Parathyroid adenoma (tissue), 2 donors: ENCODE measurements at regions not wholly inside any gene's neighbourhood (a gene's known extent, or its start where the extent isn't known, plus 50 kb on each side); places are given as distances from the start of the nearest gene placed in this dataset.

Source experiments
- H2AFZ ChIP-seq: fragments of 300-600 bp; sonication (generic); one replicate; pipeline ENCODE4 v1.7.0; 2017; ENCODE audit warnings: antibody characterized with exemption, mild to moderate bottlenecking
- H3K27ac ChIP-seq: fragments of 300-600 bp; sonication (generic); one replicate; pipeline ENCODE4 v1.7.0; 2017
- H3K27me3 ChIP-seq: fragments of 300-600 bp; sonication (generic); one replicate; pipeline ENCODE4 v1.7.0; 2017; ENCODE audit warnings: low read length; ENCODE audit not compliant: control insufficient read depth, insufficient read depth
- H3K36me3 ChIP-seq: fragments of 300-600 bp; sonication (generic); one replicate; pipeline ENCODE4 v1.7.0; 2017; ENCODE audit warnings: low read length; ENCODE audit not compliant: control insufficient read depth, insufficient read depth
- H3K4me1 ChIP-seq: fragments of 300-600 bp; sonication (generic); one replicate; pipeline ENCODE4 v1.7.0; 2017; ENCODE audit warnings: control low read depth
- H3K4me2 ChIP-seq: fragments of 300-600 bp; sonication (generic); one replicate; pipeline ENCODE4 v1.7.0; 2017; ENCODE audit warnings: low read length
- H3K4me3 ChIP-seq: fragments of 300-600 bp; sonication (generic); one replicate; pipeline ENCODE4 v1.7.0; 2017; ENCODE audit warnings: low read depth, low read length
- H3K79me2 ChIP-seq: fragments of 300-600 bp; sonication (generic); one replicate; pipeline ENCODE4 v1.7.0; 2017; ENCODE audit warnings: control low read depth
- H3K9ac ChIP-seq: fragments of 300-600 bp; sonication (generic); one replicate; pipeline ENCODE4 v1.7.0; 2017; ENCODE audit warnings: mild to moderate bottlenecking
- H3K9me3 ChIP-seq: fragments of 300-600 bp; sonication (generic); one replicate; pipeline ENCODE4 v1.7.0; 2017; ENCODE audit warnings: low read length; ENCODE audit not compliant: control insufficient read depth
- TF ChIP-seq, protein P1 (sequence below): fragments of 300-600 bp; sonication (generic); IDR thresholded peaks from one replicate; pipeline ENCODE4 v1.7.0; 2017; ENCODE audit warnings: antibody characterized with exemption, mild to moderate bottlenecking
- donor health status: primary hyperparathyroidism.

DNA sequence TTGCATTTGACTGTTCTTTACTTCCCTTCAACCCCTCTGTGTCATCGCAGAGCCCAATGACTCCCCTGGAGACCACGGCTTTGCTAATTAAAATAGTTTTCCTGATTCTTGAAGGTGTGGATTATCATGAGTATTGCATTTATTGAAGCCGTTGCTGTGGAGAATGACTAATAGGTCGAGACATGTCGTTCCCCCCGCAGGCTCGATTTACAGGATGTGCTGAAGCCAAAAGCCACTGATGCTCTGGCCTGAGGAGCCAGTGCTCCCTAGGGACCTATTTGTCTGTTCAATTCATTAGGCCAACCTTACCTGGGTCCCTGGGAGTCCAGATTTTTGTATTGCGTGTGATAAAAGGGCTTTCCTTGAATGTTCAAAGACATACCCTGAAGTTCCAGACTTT, 102.3 kb downstream of the NPTX2 start:
- Histone ChIP-seq H2AFZ (no peak overlapping the region), H3K36me3 (no peaks in the 10 kb centered on the region), H3K9ac (no peak overlapping the region), H3K9me3 (no peaks in the 10 kb centered on the region), H3K4me3 (no peak overlapping the region), H3K27ac (no peak overlapping the region), H3K4me2 (no peak overlapping the region), H3K4me1 (no peaks in the 10 kb centered on the region), H3K27me3 (no peaks in the 10 kb centered on the region), H3K79me2 (no peaks in the 10 kb centered on the region)
- TF ChIP-seq, protein P1, sequence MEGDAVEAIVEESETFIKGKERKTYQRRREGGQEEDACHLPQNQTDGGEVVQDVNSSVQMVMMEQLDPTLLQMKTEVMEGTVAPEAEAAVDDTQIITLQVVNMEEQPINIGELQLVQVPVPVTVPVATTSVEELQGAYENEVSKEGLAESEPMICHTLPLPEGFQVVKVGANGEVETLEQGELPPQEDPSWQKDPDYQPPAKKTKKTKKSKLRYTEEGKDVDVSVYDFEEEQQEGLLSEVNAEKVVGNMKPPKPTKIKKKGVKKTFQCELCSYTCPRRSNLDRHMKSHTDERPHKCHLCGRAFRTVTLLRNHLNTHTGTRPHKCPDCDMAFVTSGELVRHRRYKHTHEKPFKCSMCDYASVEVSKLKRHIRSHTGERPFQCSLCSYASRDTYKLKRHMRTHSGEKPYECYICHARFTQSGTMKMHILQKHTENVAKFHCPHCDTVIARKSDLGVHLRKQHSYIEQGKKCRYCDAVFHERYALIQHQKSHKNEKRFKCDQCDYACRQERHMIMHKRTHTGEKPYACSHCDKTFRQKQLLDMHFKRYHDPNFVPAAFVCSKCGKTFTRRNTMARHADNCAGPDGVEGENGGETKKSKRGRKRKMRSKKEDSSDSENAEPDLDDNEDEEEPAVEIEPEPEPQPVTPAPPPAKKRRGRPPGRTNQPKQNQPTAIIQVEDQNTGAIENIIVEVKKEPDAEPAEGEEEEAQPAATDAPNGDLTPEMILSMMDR = no peak

DNA sequence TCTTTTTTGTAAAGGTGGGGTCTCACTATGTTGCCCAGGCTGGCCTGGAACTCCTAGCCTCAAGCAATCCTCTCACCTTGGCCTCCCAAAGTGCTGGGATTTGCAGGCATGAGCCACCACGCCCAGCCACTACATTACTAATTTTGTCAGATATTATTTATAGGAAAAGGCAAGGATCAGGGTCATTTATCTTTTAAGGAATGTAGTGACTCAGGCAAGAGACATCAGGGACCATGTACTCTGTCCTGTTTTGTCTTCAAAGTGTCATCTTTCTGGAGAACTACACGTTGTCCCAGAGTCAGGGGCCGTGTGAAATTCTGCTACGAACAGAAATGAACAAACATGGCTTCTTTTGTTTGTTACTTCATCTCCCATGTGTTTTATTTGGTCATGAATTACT, 105.3 kb downstream of the NPTX2 start:
- Histone ChIP-seq H2AFZ (no peak overlapping the region), H3K9ac (no peak overlapping the region), H3K4me1 (no peaks in the 10 kb centered on the region), H3K27me3 (no peaks in the 10 kb centered on the region), H3K9me3 (no peaks in the 10 kb centered on the region), H3K79me2 (no peaks in the 10 kb centered on the region), H3K4me3 (no peak overlapping the region), H3K27ac (no peak overlapping the region), H3K4me2 (no peak overlapping the region), H3K36me3 (no peaks in the 10 kb centered on the region)
- TF ChIP-seq, protein P1 = no peak

DNA sequence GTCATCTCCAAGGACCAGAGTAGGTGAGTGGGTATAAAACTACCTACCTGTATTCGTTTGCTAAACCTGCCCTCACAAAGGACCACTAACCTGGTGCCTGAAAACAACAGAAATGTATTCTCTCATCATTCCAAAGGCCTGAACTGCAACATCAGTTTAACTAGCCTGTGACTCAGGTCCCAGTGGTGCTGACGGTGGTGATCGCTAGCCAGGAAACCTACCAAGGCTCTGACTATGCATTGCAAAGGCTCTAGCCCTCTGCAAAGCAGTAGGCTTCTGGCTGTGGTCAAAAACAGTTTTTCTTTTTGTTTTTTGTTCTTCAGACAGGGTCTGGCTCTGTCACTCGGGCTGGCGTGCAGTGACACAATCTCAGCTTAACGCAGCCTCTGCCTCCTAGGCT, 107.5 kb downstream of the NPTX2 start:
- Histone ChIP-seq H3K79me2 (no peaks in the 10 kb centered on the region), H3K27me3 (no peaks in the 10 kb centered on the region)

DNA sequence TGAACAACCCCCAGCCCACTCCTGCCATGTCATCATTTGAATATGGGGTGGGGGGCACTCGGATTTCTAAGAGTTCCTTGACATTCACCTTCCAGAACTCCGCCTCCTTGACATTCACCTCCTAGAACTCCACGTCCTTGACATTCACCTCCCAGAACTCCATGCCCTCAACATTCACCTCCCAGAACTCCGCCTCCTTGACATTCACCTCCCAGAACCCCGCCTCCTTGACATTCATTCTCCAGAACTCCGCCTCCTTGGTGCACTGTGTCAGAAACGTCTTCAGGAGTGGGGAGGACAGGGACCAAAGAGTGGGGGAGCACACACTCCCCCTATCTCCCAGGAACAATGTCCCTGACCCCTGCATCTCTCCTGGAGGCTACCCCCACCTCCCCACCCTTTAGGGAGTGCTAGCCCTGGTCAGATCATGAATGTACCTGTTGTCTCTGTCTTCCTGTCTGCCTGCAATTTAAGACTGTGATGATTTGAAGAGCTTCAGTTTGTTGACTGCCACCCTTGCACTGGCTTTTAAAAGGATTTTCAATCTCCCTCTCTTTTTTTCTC, 110.1 kb downstream of the NPTX2 start:
- TF ChIP-seq, protein P1 = no peak
- Histone ChIP-seq H3K9me3 (no peaks in the 10 kb centered on the region), H3K27ac (no peak overlapping the region), H3K36me3 (no peaks in the 10 kb centered on the region), H2AFZ (no peak overlapping the region), H3K4me3 (no peak overlapping the region), H3K79me2 (no peaks in the 10 kb centered on the region), H3K4me2 (no peak overlapping the region), H3K27me3 (no peaks in the 10 kb centered on the region), H3K4me1 (no peaks in the 10 kb centered on the region), H3K9ac (no peak overlapping the region)

More for the DNA sequence above, 107.5 kb downstream of the NPTX2 start:
- TF ChIP-seq, protein P1 = no peak
- no peak overlapping the region for H3K27ac ChIP-seq
- no peak overlapping the region for H2AFZ ChIP-seq
- no peaks in the 10 kb centered on the region for H3K4me1 ChIP-seq
- H3K36me3 ChIP-seq = no peaks in the 10 kb centered on the region
- no peaks in the 10 kb centered on the region for H3K9me3 ChIP-seq
- H3K4me3 ChIP-seq = no peak overlapping the region
- H3K9ac ChIP-seq = no peak overlapping the region
- no peak overlapping the region for H3K4me2 ChIP-seq

DNA sequence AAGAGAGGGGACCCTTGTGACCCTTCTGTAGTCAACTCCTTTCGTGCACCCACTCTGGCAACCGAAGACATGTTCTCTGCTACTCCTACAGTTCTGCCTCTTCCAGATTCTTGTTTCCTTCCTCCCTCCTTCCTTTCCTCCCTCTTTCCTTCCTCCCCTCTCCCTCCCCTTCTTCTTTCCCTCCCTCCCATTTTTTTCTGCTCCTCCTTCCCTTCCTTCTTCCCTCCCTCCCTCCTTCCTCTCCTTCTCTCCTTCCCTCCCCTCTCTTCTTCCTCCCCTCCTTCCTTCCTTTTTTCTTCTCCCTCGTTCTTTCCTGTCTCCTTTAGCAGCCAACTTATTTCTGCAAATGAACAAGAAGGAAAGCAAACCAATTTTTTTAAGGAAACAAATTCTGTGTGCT, 111.5 kb downstream of the NPTX2 start:
- Histone ChIP-seq H3K4me3 (no peak overlapping the region), H3K27me3 (no peaks in the 10 kb centered on the region)

More for the DNA sequence above, 111.5 kb downstream of the NPTX2 start:
- no peak overlapping the region for H3K4me2 ChIP-seq
- no peaks in the 10 kb centered on the region for H3K9me3 ChIP-seq
- no peaks in the 10 kb centered on the region for H3K36me3 ChIP-seq
- H3K27ac ChIP-seq = no peak overlapping the region
- TF ChIP-seq, protein P1 = no peak
- no peaks in the 10 kb centered on the region for H3K4me1 ChIP-seq
- H2AFZ ChIP-seq = no peak overlapping the region
- no peaks in the 10 kb centered on the region for H3K79me2 ChIP-seq
- no peak overlapping the region for H3K9ac ChIP-seq
